PC-9 (cell line): ENCODE measurements at regions not wholly inside any gene's neighbourhood (a gene's known extent, or its start where the extent isn't known, plus 50 kb on each side); places are given as distances from the start of the nearest gene placed in this dataset.

Experiments used
- BruUV-seq: library from RNA; stranded (reverse); fragments of 400-500 nt; replicated peaks from 2 replicates; lab custom pipeline; 2021; lab: Mats Ljungman, UMichigan
- CTCF ChIA-PET: fragments of 300-600 bp; sonication (Branson Sonifier 250); formaldehyde crosslinking; loops from one replicate; lab custom pipeline; 2022; ENCODE audit warnings: antibody characterized with exemption; lab: Charles Lee
- POLR2A ChIA-PET: fragments of 300-600 bp; sonication (Branson Sonifier 250); formaldehyde crosslinking; loops from one replicate; lab custom pipeline; 2022; ENCODE audit warnings: antibody characterized with exemption; ENCODE audit not compliant: unreplicated experiment; lab: Charles Lee
- DNase-seq, 2 experiments: peaks; one replicate each; pipeline versions ENCODE4 v3.0.0 to v3.0.0-alpha.2; 2015 to 2022; ENCODE audit warnings: mixed read lengths in 1 of 2
- H2AFZ ChIP-seq: fragments of 200-600 bp; sonication (generic); 2 replicates; pipeline ENCODE4 v1.8.1; 2017; ENCODE audit warnings: antibody characterized with exemption
- H3F3A ChIP-seq: fragments of 200-600 bp; sonication (generic); 2 replicates; pipeline ENCODE4 v1.8.1; 2017; ENCODE audit warnings: antibody characterized with exemption, mild to moderate bottlenecking, low read depth; ENCODE audit not compliant: insufficient read depth
- H3K27ac ChIP-seq: fragments of 200-600 bp; sonication (generic); 2 replicates; pipeline ENCODE4 v1.6.1; 2016; ENCODE audit warnings: mixed run types
- H3K27me3 ChIP-seq: fragments of 200-600 bp; sonication (generic); 2 replicates; pipeline ENCODE4 v1.6.1; 2016; ENCODE audit warnings: low read depth, mixed run types; ENCODE audit not compliant: insufficient read depth
- H3K36me3 ChIP-seq: fragments of 200-600 bp; sonication (generic); 2 replicates; pipeline ENCODE4 v1.6.1; 2016; ENCODE audit warnings: low read depth, mixed run types
- H3K4me1 ChIP-seq: fragments of 200-600 bp; sonication (generic); replicated peaks from 2 replicates; pipeline ENCODE4 v1.6.1; 2016; ENCODE audit warnings: mixed run types; ENCODE audit not compliant: insufficient read depth
- H3K4me2 ChIP-seq: fragments of 200-600 bp; sonication (generic); 2 replicates; pipeline ENCODE4 v1.6.1; 2017; ENCODE audit warnings: mixed run types
- H3K4me3 ChIP-seq: fragments of 200-600 bp; sonication (generic); 2 replicates; pipeline ENCODE4 v1.6.1; 2016; ENCODE audit warnings: mixed run types
- H3K79me2 ChIP-seq: fragments of 200-600 bp; sonication (generic); 2 replicates; pipeline ENCODE4 v1.6.1; 2017; ENCODE audit warnings: low read depth, mixed run types
- H3K9me2 ChIP-seq: fragments of 200-600 bp; sonication (generic); 2 replicates; pipeline ENCODE4 v1.8.1; 2017; ENCODE audit warnings: mild to moderate bottlenecking; ENCODE audit not compliant: insufficient read depth
- H3K9me3 ChIP-seq: fragments of 200-600 bp; sonication (generic); 2 replicates; pipeline ENCODE4 v1.8.1; 2016; ENCODE audit warnings: low read depth; ENCODE audit not compliant: insufficient read depth
- H4K20me1 ChIP-seq: fragments of 200-600 bp; sonication (generic); 2 replicates; pipeline ENCODE4 v1.8.1; 2017; ENCODE audit not compliant: insufficient read depth
- EZH2 ChIP-seq: fragments of 200-600 bp; sonication (generic); IDR thresholded peaks from 2 replicates; pipeline ENCODE4 v1.8.0; 2017; ENCODE audit warnings: antibody characterized with exemption, low read depth
- intact Hi-C: fragments of 100-400 bp; cut with micrococcal nuclease; formaldehyde crosslinking; loops from one replicate; pipeline ENCODE4 v1.10.0; 2022; ENCODE audit not compliant: unreplicated experiment
- TF ChIP-seq, protein P1 (sequence below): fragments of 200-600 bp; sonication (generic); conservative IDR thresholded peaks from 2 replicates; pipeline ENCODE4 v1.6.1; 2017; ENCODE audit warnings: mixed run types, antibody characterized with exemption, mild to moderate bottlenecking, moderate library complexity

DNA sequence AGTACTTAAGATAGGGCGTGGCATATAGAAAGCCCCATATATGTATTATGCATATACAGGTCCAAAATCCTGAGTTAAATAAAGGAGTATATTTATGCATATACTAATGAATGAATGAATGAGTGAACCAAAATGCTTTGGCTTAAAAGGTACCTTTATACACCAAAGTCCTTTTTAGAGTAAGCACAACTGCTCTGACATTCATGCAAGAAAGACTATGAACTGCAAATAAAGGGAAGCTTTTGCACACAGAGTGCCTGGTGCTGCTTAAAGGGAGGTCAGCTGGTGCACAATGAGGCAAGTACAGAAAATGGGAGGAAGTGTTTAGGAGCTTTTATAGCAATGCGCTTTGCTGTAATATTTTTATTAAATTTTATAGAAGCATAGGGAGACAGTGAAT lies 214.0 kb downstream of the KLF13 start:
- POLR2A ChIA-PET, result no interaction called here
- Histone ChIP-seq H3K36me3 (no peaks in the 10 kb centered on the region), H3K4me3 (no peak overlapping the region), H3K4me2 (no peak overlapping the region), H3F3A (no peaks in the 10 kb centered on the region), H3K27me3 (peaks cover 13% of the 10 kb centered on the region), H3K79me2 (no peaks in the 10 kb centered on the region), H3K27ac (no peak overlapping the region), H3K9me3 (no peaks in the 10 kb centered on the region), H3K9me2 (no peaks in the 10 kb centered on the region), H2AFZ (no peak overlapping the region), H3K4me1 (no peaks in the 10 kb centered on the region), H4K20me1 (no peaks in the 10 kb centered on the region)
- CTCF ChIA-PET, result no interaction called here
- intact Hi-C loops, result no loop called here
- DNase-seq, result no peak
- TF ChIP-seq, protein P1, sequence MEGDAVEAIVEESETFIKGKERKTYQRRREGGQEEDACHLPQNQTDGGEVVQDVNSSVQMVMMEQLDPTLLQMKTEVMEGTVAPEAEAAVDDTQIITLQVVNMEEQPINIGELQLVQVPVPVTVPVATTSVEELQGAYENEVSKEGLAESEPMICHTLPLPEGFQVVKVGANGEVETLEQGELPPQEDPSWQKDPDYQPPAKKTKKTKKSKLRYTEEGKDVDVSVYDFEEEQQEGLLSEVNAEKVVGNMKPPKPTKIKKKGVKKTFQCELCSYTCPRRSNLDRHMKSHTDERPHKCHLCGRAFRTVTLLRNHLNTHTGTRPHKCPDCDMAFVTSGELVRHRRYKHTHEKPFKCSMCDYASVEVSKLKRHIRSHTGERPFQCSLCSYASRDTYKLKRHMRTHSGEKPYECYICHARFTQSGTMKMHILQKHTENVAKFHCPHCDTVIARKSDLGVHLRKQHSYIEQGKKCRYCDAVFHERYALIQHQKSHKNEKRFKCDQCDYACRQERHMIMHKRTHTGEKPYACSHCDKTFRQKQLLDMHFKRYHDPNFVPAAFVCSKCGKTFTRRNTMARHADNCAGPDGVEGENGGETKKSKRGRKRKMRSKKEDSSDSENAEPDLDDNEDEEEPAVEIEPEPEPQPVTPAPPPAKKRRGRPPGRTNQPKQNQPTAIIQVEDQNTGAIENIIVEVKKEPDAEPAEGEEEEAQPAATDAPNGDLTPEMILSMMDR, result no peak
- no peak for TF ChIP-seq EZH2
- no TSS peak for BruUV-seq

GRCh38 chr15:31544361-31544760 lies 217.7 kb downstream of the KLF13 start:
- POLR2A ChIA-PET, result no interaction called here
- H3K4me2 ChIP-seq, result no peak overlapping the region
- no peaks in the 10 kb centered on the region for H3K79me2 ChIP-seq
- intact Hi-C loops, result no loop called here
- DNase-seq, result no peak
- no peak overlapping the region for H2AFZ ChIP-seq
- no peaks in the 10 kb centered on the region; the same call in 1 of the 2 replicates for H3K27me3 ChIP-seq
- no peaks in the 10 kb centered on the region for H3K4me1 ChIP-seq
- CTCF ChIA-PET, result no interaction called here
- no peaks in the 10 kb centered on the region for H3K9me2 ChIP-seq
- H3F3A ChIP-seq, result no peaks in the 10 kb centered on the region
- H3K4me3 ChIP-seq, result no peak overlapping the region
- TF ChIP-seq EZH2, result no peak
- TF ChIP-seq, protein P1, result no peak
- no peaks in the 10 kb centered on the region for H3K9me3 ChIP-seq
- no peak overlapping the region for H3K27ac ChIP-seq
- BruUV-seq, result no TSS peak
- no peaks in the 10 kb centered on the region for H4K20me1 ChIP-seq
- H3K36me3 ChIP-seq, result no peaks in the 10 kb centered on the region

DNA sequence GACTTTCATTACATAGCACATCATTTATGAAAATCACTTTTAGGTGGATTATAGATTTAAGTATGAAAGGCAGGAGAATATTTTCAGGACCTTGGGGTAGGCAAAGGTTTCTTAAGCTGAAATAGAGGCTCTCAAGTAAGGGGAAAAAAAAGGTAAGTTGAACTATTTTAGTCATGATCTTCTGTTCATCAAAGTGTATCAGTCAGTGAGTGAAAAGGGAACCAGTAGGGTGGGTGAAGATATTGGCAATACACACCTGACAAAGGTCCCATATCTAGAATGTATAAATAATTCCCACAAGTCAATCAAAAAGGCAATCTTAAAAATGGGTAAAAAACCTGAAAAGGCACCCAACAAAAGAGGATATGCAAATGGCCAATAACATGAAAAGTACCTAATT lies 218.6 kb downstream of the KLF13 start:
- POLR2A ChIA-PET, result no interaction called here
- intact Hi-C loops, result no loop called here
- Histone ChIP-seq H3K4me2 (no peak overlapping the region), H3K4me3 (no peak overlapping the region), H3K4me1 (no peaks in the 10 kb centered on the region), H4K20me1 (no peaks in the 10 kb centered on the region), H3K27ac (no peak overlapping the region), H3K79me2 (no peaks in the 10 kb centered on the region), H3K9me2 (no peaks in the 10 kb centered on the region), H3K9me3 (no peaks in the 10 kb centered on the region), H3K27me3 (no peaks in the 10 kb centered on the region; the same call in 1 of the 2 replicates), H3K36me3 (no peaks in the 10 kb centered on the region), H3F3A (no peaks in the 10 kb centered on the region), H2AFZ (no peak overlapping the region)
- CTCF ChIA-PET, result no interaction called here
- TF ChIP-seq, protein P1, result no peak
- TF ChIP-seq EZH2, result no peak
- DNase-seq, result no peak
- no TSS peak for BruUV-seq
